GM11168 (cell line): ENCODE measurements at regions not wholly inside any gene's neighbourhood (a gene's known extent, or its start where the extent isn't known, plus 50 kb on each side); places are given as distances from the start of the nearest gene placed in this dataset.

Source experiments
- in situ Hi-C: fragments of 300-500 bp; cut with MboI; formaldehyde crosslinking; loops from one replicate; pipeline ENCODE4 v1.12.0; 2022; ENCODE audit warnings: low sequenced_read_pairs; ENCODE audit not compliant: unreplicated experiment

DNA sequence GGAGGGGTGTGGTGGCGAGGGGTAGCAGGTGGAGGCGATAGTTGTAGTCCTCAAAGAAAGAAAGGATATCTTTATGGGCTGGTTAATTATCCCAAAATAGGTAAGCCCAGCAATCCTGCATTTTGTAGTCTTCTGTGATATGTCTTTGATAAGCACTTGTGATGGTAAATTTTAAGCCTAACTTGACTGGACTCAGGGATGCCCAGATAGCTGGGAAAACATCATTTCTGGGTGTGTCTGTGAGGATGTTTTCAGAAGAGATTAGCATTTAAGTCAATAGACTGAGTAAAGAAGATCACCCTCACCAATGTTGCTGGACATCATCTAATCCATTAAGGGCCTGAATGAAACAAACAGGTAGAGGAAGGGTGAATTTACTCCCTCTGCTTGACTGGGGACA lies 124.8 kb upstream of the RIPOR2 start:
- in situ Hi-C loops = no loop called here

- in situ Hi-C loops = no loop called here
Observed at GRCh38 chr6:25061289-25061936, 125.7 kb upstream of the RIPOR2 start.

DNA sequence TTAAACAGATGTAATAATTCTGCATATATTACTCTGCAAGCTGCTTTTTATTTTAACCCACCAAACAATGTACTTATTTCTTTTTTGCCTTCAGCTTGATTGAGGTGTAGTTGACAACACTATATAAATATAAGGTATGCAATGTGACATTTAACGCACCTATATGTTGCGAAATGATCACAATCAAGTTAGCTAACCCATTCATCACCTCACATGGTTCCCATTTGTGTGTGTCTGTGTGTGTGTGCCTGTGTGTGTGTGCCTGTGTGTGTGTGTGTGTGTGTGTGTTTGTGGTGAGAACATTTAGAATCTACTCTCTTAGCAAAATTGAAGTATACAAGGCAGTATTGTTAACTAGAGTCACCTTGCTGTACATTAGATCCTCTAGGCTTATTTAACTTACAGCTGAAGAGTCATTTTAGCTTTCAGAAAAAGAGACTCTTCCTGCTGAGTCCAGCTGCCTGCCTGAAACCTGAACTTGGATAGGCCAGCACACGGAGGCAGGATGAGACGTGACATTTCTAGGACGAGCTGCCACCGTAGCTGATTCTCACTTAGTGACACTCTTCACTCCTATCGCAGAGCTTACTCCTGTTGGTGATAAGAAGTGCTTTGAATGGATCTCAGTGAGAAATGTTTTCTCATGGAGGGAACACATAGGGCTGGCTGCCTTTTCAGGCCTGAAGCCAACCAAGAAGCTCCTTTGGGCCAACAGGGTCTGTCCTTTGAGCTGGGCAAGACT lies 126.5 kb upstream of the RIPOR2 start:
- in situ Hi-C loops = no loop called here

DNA sequence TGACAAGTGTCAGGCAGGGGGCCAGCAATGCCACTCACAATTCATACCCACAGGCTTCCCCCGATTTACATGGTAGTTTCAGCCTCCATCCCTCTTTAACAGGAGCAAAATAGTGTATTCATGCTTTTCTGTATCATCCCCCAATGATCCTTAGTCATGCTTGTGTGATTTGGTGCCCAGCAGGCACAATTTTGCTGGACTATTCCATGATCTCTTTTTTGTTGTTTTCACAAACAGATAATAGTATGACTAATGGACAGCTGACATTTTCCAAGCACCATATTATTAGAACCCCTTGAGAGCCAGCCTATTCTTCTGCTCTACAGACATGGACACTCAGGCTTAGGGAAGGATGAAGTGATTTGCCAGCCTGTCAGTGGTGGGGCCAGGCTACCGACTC lies 128.2 kb upstream of the RIPOR2 start:
- in situ Hi-C loops = no loop called here

GRCh38 chr6:25065666-25066065 lies 129.9 kb upstream of the RIPOR2 start:
- in situ Hi-C loops = no loop called here

- in situ Hi-C loops = no loop called here
Observed at GRCh38 chr6:25066593-25066992, 130.8 kb upstream of the RIPOR2 start.

- in situ Hi-C loops = no loop called here
Observed at GRCh38 chr6:25068866-25069265, 133.1 kb upstream of the RIPOR2 start.

GRCh38 chr6:25070547-25071366 lies 135.0 kb upstream of the RIPOR2 start:
- in situ Hi-C loops = no loop called here

DNA sequence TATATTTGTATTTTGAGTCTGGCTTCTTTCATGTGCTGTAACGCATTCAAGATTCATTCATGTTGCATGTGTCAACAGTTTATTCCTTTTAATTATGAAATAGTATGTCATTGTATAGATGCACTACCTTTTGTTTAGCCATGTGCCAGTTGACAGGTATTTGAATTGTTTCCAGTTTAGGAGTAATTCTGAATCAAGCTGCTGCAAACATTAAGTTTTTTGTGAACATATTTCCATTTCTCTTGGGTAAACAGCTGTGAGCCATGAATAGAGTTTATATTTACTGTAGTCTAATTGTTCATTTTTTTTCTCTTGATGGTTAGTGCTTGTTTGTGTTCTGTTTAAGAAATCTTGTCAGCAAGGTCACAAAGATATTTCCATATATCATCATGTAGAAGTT lies 142.4 kb upstream of the RIPOR2 start:
- in situ Hi-C loops = no loop called here

GRCh38 chr6:25083784-25084507 lies 148.2 kb upstream of the RIPOR2 start:
- in situ Hi-C loops = no loop called here

- in situ Hi-C loops = no loop called here
Observed at GRCh38 chr6:25084508-25084833, 148.7 kb upstream of the RIPOR2 start.

GRCh38 chr6:25085756-25086155 lies 150.0 kb upstream of the RIPOR2 start:
- in situ Hi-C loops = no loop called here

DNA sequence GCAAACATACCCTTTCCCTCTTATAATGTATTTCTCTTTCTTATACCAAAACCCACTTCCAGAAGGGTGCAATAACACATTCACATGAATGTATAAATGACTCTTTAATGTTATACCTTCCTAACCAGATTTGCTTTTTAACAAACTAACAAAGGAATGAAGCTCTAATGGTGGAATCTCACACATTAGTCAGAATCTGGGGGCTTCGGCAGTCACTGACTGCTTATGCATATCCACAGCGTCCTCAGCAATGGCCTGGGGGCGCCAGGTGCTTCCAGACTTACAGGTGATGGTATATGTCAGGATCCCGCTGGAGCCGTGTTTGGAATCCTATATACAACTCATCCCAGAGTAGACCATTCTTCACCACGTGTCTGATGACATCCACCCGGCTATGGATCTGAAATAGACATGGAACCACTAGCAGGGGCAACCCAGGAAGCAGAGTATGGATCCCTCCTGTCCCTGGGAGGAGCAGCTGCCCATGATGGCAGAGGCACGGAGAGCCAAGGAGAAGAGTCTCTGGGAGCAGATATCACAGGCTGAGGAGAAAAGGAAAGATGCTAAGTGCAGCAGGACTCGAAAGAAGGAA lies 150.8 kb upstream of the RIPOR2 start:
- in situ Hi-C loops = no loop called here

GRCh38 chr6:25088513-25088912 lies 152.8 kb upstream of the RIPOR2 start:
- in situ Hi-C loops = no loop called here

DNA sequence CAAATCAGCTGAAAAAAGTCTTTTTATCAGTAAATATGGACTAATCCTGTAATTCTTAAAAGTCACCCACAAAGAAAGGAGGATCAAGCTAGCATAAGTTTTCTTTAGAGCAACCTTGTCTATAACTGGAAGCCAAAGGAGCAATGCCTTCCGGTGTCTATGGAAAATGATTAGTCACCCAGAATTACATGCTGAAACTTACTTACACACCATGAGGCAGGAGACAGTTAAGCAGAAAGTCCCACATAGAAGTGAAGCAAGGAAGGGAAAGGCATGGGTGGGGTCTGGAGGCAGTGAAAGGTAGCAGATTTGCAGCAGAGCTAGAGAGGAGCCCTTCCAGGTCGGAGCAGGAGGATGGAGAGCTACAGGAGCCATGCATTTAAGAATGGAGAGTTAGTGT lies 153.7 kb upstream of the RIPOR2 start:
- in situ Hi-C loops = no loop called here

DNA sequence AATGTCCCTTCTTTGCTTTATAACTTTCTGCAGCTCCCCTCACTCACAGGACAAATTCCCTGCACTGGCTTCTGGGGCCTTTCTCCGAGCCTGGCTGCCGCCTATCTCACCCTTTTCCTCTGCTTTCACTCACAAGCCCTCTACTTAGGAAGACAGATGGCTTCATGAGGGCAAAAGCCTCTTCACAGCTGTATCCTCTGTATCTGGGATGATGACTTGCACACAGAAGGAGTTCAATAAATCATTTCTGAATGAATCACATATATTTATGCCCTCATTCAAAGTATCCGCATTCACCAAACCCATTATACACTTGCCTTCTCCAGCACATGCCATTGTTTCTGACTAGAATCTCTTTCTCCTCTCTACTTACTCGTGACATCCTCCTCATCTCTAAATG lies 159.0 kb upstream of the RIPOR2 start:
- in situ Hi-C loops = no loop called here

DNA sequence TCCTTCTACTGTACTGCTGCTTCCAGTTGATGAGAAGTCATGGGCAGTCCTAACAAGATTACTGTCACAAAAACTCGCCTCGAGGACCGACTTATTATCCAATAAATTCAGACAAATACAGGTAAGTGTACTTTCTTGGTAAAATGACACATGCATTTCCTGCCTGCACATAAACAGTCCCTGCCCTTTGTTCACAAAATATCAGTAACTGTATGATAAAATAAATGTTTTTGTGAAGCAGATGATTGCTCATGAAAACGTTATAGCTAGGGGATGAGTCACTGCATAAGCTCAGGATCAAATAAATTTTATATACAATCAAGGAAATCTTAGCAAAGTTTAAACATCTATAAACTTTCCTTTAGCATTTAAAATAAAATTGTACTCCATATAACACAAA lies 164.5 kb upstream of the RIPOR2 start:
- in situ Hi-C loops = no loop called here

DNA sequence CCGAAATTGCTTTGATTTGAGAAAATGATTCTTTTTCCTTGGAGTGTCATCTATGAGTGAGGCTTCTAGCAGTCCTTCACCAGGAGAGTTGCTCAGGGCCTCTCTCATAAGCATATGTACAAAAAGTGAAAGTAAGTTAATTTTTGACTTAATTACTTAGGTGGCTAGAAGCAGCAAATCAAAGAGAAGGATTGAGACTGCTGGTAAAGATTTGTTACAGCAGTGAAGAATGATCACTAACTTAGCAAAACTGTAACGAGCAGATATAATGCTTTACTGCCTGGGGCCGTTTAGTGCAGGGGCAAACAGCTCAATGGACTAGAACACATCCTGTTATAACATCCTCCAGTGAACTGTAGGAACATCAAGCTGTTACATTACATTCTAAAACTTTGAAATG lies 167.8 kb upstream of the RIPOR2 start:
- in situ Hi-C loops = no loop called here

GRCh38 chr6:25105070-25105925 lies 169.5 kb upstream of the RIPOR2 start:
- in situ Hi-C loops = no loop called here
